GM12878 (cell line): ENCODE measurements at regions not wholly inside any gene's neighbourhood (a gene's known extent, or its start where the extent isn't known, plus 50 kb on each side); places are given as distances from the start of the nearest gene placed in this dataset.

Source experiments
- ATAC-seq: fragments of 200-7000 bp; cut with Tn5 transposase; 3 replicates; pipeline ENCODE4 v1.9.1; 2020; ENCODE audit warnings: mild to moderate bottlenecking, moderate library complexity
- BruUV-seq: library from RNA; stranded (reverse); fragments of 400-500 nt; replicated peaks from 2 replicates; lab custom pipeline; 2021; lab: Mats Ljungman, UMichigan
- CTCF ChIA-PET: fragments of 300-600 bp; sonication (Branson Sonifier 250); formaldehyde crosslinking; extraction: SDS; loops from one replicate; lab custom pipeline; 2021; ENCODE audit warnings: inconsistent platforms; lab: Yijun Ruan, JAX
- POLR2A ChIA-PET: fragments of 350-600 bp; formaldehyde crosslinking; extraction: SDS; loops from one replicate; lab custom pipeline; 2021; ENCODE audit warnings: inconsistent platforms; lab: Charles Lee
- RAD21 ChIA-PET: fragments of 300-600 bp; sonication (Branson Sonifier 250); formaldehyde crosslinking; loops from one replicate; lab custom pipeline; 2023; ENCODE audit warnings: antibody characterized with exemption; ENCODE audit not compliant: unreplicated experiment; lab: Charles Lee
- SMC1A ChIA-PET: fragments of 300-600 bp; sonication (Branson Sonifier 250); formaldehyde crosslinking; loops from one replicate; lab custom pipeline; 2023; ENCODE audit not compliant: unreplicated experiment, uncharacterized antibody; lab: Charles Lee
- DNase-seq: peaks from one replicate; pipeline ENCODE4 v3.0.0-alpha.2; 2011; ENCODE audit warnings: low read depth, low spot score
- FAIRE-seq: peaks from 3 replicates; lab custom pipeline; 2011; peaks lifted over from hg19 to GRCh38; lab: Jason Lieb, UNC
- H2AFZ ChIP-seq: 2 replicates; pipeline ENCODE4 v1.6.0; 2011; ENCODE audit warnings: low read depth, low read length, control low read depth; ENCODE audit not compliant: control insufficient read depth
- H3K27ac ChIP-seq: 2 replicates; pipeline ENCODE4 v1.5.1; 2011; ENCODE audit warnings: control low read depth; ENCODE audit not compliant: control insufficient read depth, insufficient read depth
- H3K27me3 ChIP-seq, 2 experiments: replicated peaks in 1 of 2; 2 replicates each; pipeline versions ENCODE4 v1.6.0 to v1.6.1; 2011; ENCODE audit warnings: low read length in 1 of 2; ENCODE audit not compliant: control insufficient read depth in 2 of 2, insufficient read depth in 2 of 2
- H3K36me3 ChIP-seq, 2 experiments: 2 replicates each; pipeline ENCODE4 v1.5.1; 2011; ENCODE audit warnings: low read length in 1 of 2; ENCODE audit not compliant: control insufficient read depth in 2 of 2, insufficient read depth in 2 of 2
- H3K4me1 ChIP-seq: 2 replicates; pipeline ENCODE4 v1.6.1; 2011; ENCODE audit warnings: mild to moderate bottlenecking, low read length, moderate library complexity, mixed read lengths; ENCODE audit not compliant: control insufficient read depth, insufficient read depth
- H3K4me2 ChIP-seq: 2 replicates; pipeline ENCODE4 v1.6.0; 2011; ENCODE audit warnings: control low read depth; ENCODE audit not compliant: control insufficient read depth, insufficient read depth
- H3K4me3 ChIP-seq: fragments of 200-600 bp; sonication (generic); 2 replicates; pipeline ENCODE4 v1.5.1; 2016
- H3K79me2 ChIP-seq: 2 replicates; pipeline ENCODE4 v1.6.0; 2011; ENCODE audit warnings: low read length; ENCODE audit not compliant: control insufficient read depth, insufficient read depth
- H3K9ac ChIP-seq: 2 replicates; pipeline ENCODE4 v1.8.0; 2011; ENCODE audit warnings: low read length, control low read depth, mixed read lengths; ENCODE audit not compliant: control insufficient read depth, insufficient read depth
- H3K9me3 ChIP-seq: replicated peaks from 3 replicates; pipeline ENCODE4 v1.5.1; 2011; ENCODE audit warnings: mild to moderate bottlenecking, low read length; ENCODE audit not compliant: control insufficient read depth, insufficient read depth
- H4K20me1 ChIP-seq: 2 replicates; pipeline ENCODE4 v1.6.0; 2011; ENCODE audit not compliant: control insufficient read depth, insufficient read depth
- BCL3 ChIP-seq: IDR thresholded peaks from 2 replicates; pipeline ENCODE4 v1.6.1; 2011; ENCODE audit warnings: borderline replicate concordance, low read depth, mild to moderate bottlenecking, moderate library complexity, low read length; ENCODE audit not compliant: insufficient read depth, poor library complexity, severe bottlenecking
- BCLAF1 ChIP-seq: fragments of 450-650 bp; IDR thresholded peaks from 2 replicates; pipeline ENCODE4 v1.6.1; 2017; ENCODE audit warnings: antibody characterized with exemption, mild to moderate bottlenecking, moderate library complexity
- CHD2 ChIP-seq: IDR thresholded peaks from 2 replicates; pipeline ENCODE4 v1.6.1; 2011; ENCODE audit warnings: low read depth, low read length, improper control_type of control experiment, borderline replicate concordance
- DPF2 ChIP-seq: fragments of 450-650 bp; IDR thresholded peaks from 2 replicates; pipeline ENCODE4 v1.6.1; 2017; ENCODE audit warnings: mild to moderate bottlenecking
- ELK1 ChIP-seq: IDR thresholded peaks from 2 replicates; pipeline ENCODE4 v1.6.1; 2012; ENCODE audit warnings: low read depth, low read length, improper control_type of control experiment
- ESRRA ChIP-seq: IDR thresholded peaks from 2 replicates; pipeline ENCODE4 v1.6.1; 2012; ENCODE audit warnings: mild to moderate bottlenecking, low read length, improper control_type of control experiment
- FOS ChIP-seq: IDR thresholded peaks from 3 replicates; pipeline ENCODE4 v1.6.1; 2011; ENCODE audit warnings: borderline replicate concordance; ENCODE audit not compliant: insufficient read length; ENCODE audit errors: extremely low read depth
- MYB ChIP-seq: fragments of 150-350 bp; IDR thresholded peaks from 2 replicates; pipeline ENCODE4 v1.6.1; 2014; ENCODE audit warnings: mild to moderate bottlenecking, low read depth, low read length, borderline replicate concordance
- NFXL1 ChIP-seq: fragments of 450-650 bp; IDR thresholded peaks from 2 replicates; pipeline ENCODE4 v1.6.1; 2017; ENCODE audit warnings: antibody characterized with exemption, mild to moderate bottlenecking, borderline replicate concordance
- NR2C2 ChIP-seq: IDR thresholded peaks from 2 replicates; pipeline ENCODE4 v1.6.1; 2011; ENCODE audit warnings: borderline replicate concordance, low read depth; ENCODE audit not compliant: control insufficient read depth, insufficient read length
- NR2F1 ChIP-seq: fragments of 450-650 bp; conservative IDR thresholded peaks from 2 replicates; pipeline ENCODE4 v1.6.1; 2017; ENCODE audit warnings: mild to moderate bottlenecking
- POLR2A ChIP-seq: IDR thresholded peaks from 2 replicates; pipeline ENCODE4 v1.6.1; 2011; ENCODE audit warnings: low read depth, mild to moderate bottlenecking, low read length
- POLR2AphosphoS2 ChIP-seq: IDR thresholded peaks from 2 replicates; pipeline ENCODE4 v1.6.1; 2011; ENCODE audit warnings: low read depth, mild to moderate bottlenecking, low read length, improper control_type of control experiment, moderate library complexity
- RFX5 ChIP-seq: IDR thresholded peaks from 2 replicates; pipeline ENCODE4 v1.6.1; 2011; ENCODE audit warnings: low read depth, low read length, improper control_type of control experiment
- TCF3 ChIP-seq: IDR thresholded peaks from 2 replicates; pipeline ENCODE4 v1.6.1; 2012; ENCODE audit warnings: low read depth, mild to moderate bottlenecking, low read length, borderline replicate concordance; ENCODE audit not compliant: insufficient read depth
- USF1 ChIP-seq: IDR thresholded peaks from 2 replicates; pipeline ENCODE4 v1.6.1; 2011; ENCODE audit warnings: borderline replicate concordance, low read depth, mild to moderate bottlenecking, moderate library complexity, mixed read lengths, low read length; ENCODE audit not compliant: insufficient read depth; ENCODE audit errors: extremely low read length
- WRNIP1 ChIP-seq: IDR thresholded peaks from 2 replicates; pipeline ENCODE4 v1.6.1; 2011; ENCODE audit warnings: low read depth, low read length, improper control_type of control experiment, borderline replicate concordance
- ZBED1 ChIP-seq: IDR thresholded peaks from 2 replicates; pipeline ENCODE4 v1.6.1; 2016; ENCODE audit warnings: borderline replicate concordance
- ZNF274 ChIP-seq: IDR thresholded peaks from one replicate; pipeline ENCODE4 v1.8.0; 2011; ENCODE audit not compliant: insufficient read length, insufficient read depth
- ZNF384 ChIP-seq: IDR thresholded peaks from 2 replicates; pipeline ENCODE4 v1.6.1; 2012; ENCODE audit warnings: low read depth, mild to moderate bottlenecking, low read length, improper control_type of control experiment, borderline replicate concordance
- WGBS: methylation state at CpG from one replicate; pipeline ENCODE4 v1.1.6; 2016; ENCODE audit warnings: low lambda C conversion rate; ENCODE audit not compliant: insufficient replicate concordance, insufficient coverage; ENCODE audit errors: missing lambda C conversion rate; 5-methylcytosine and 5-hydroxymethylcytosine counted together
- in situ Hi-C: fragments of 300-500 bp; cut with MboI; formaldehyde crosslinking; loops from 9 replicates; pipeline ENCODE4 v1.14.3; 2018; ENCODE audit warnings: mixed read lengths
- intact Hi-C: fragments of 100-400 bp; cut with micrococcal nuclease; formaldehyde crosslinking; loops from one replicate; pipeline ENCODE4 v1.14.2; 2022; ENCODE audit not compliant: unreplicated experiment

GRCh38 chr10:31647861-31648260, 280.8 kb downstream of the ARHGAP12 start:
- Histone ChIP-seq H3K79me2 (no peaks in the 10 kb centered on the region), H3K9me3 (no peaks in the 10 kb centered on the region; the same call in 2 of the 3 replicates), H3K4me1 (no peaks in the 10 kb centered on the region), H3K36me3 (no peaks in the 10 kb centered on the region), H2AFZ (no peak overlapping the region), H4K20me1 (no peaks in the 10 kb centered on the region), H3K4me3 (no peak overlapping the region), H3K4me2 (no peak overlapping the region), H3K9ac (no peak overlapping the region)
- ChIA-PET POLR2A (interaction anchor here (0.6 kb wide), 1 partner anchor 134 kb away, joined by 3 read pairs; no protein-coding TSS in a partner anchor), RAD21 (no interaction called here)
- intact Hi-C loops, result no loop called here
- ATAC-seq (no peak), DNase-seq (no peak), FAIRE-seq (no peak)
- WGBS, result 46% methylated on average over 5 of the region's 5 CpGs
- TF ChIP-seq MYB (no peak), USF1 (no peak), WRNIP1 (no peak), ZBED1 (no peak), TCF3 (no peak), NR2F1 (no peak), ZNF274 (no peak), FOS (no peak), POLR2A (no peak), CHD2 (no peak), ELK1 (no peak), POLR2AphosphoS2 (no peak), NFXL1 (no peak), ESRRA (no peak), ZNF384 (no peak), RFX5 (no peak), DPF2 (no peak), NR2C2 (no peak), BCLAF1 (no peak), BCL3 (no peak)
- TF ChIP-seq, all 136 proteins: peak for 0
- SMC1A ChIA-PET, result no interaction called here
- no TSS peak for BruUV-seq
- CTCF ChIA-PET, result no interaction called here
- in situ Hi-C loops, result no loop called here
- no peaks in the 10 kb centered on the region for H3K27me3 ChIP-seq
- H3K27ac ChIP-seq, result no peak overlapping the region
